ENCODE measurements at regions not wholly inside any gene's neighbourhood (a gene's known extent, or its start where the extent isn't known, plus 50 kb on each side); places are given as distances from the start of the nearest gene placed in this dataset.
A peak's percentile ranks its signal among the peaks of the same experiment; 100 is the strongest.

DNA sequence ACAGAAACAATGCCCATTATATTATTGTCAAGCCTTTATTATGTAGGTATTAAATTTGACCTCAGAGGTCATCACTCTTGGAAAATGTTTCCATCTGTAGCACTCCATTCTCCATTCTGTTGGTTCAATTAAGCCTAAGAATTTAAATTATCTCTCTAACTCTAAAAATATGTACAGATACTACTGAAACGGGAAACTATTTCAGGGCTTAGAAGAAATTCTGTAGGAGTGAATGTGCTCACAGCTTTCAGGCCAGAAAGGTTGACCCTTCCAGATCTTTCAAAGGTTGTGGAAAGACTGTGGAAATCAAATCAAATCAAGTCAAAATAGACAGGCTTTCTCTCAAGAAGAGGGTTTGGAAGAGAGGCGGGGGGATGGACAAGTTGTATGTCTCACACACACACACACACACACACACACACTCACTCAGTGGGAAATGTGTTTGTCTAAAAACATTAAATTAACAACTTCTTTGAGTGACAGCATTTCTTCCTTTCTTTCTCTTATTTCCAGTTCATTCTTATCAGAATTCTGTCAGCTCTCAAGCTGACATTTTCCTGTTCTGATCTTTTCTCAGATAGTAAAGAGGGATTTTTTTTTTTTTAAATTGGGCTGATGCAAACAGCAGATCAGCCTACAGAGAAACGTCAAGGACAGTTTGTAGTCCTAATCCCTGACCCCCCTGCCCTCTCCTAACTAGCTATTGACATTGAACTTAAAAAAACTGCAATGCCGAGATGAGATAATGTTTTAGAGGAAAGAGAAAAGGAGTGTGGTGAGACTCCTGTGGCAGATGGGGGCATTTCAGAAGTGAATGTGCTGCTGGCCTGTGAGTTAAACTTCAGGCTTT, 139.0 kb upstream of the ZFHX3 start:
- no peaks in the 10 kb centered on the region for H3K36me3 ChIP-seq (replicated peaks in 1 of 2; ENCODE audit: control insufficient read depth in 1 of 2, insufficient read depth in 2 of 2, low read length in 1 of 2)
- H3K4me2 ChIP-seq = no peak overlapping the region
- peaks cover 3 to 25% of the 10 kb centered on the region in 2 experiments for H3K4me1 ChIP-seq (ENCODE audit: control insufficient read depth in 1 of 2, insufficient read depth in 2 of 2, low read depth in 1 of 2, low read length in 1 of 2)
- H3K79me2 ChIP-seq (ENCODE audit: insufficient read depth) = no peaks in the 10 kb centered on the region
- ChIA-PET POLR2A (no interaction called here), CTCF (interaction anchor here (1.1 kb wide), 1 partner anchor 692 kb away, joined by 3 read pairs; no protein-coding TSS in a partner anchor)
- no peak overlapping the region for H3K4me3 ChIP-seq (ENCODE audit: low read depth in 2 of 2, low read length in 1 of 2)
- WGBS (ENCODE audit: low lambda C conversion rate) = 35% methylated on average over 4 of the region's 4 CpGs
- TF ChIP-seq YY1 (IDR thresholded peaks at IDR 0.05; ENCODE audit: low read depth) (no peak), RAD21 (IDR thresholded peaks at IDR 0.05; ENCODE audit: low read length) (0 out of 2 replicates have a peak, but pooled peaks have one; percentile 13), GATA2 (CRISPR knock-in tag; IDR thresholded peaks at IDR 0.05) (peak; percentile 88), RCOR1 (IDR thresholded peaks at IDR 0.05; ENCODE audit: low read length) (peak; percentile 45; the same call in 1 of the 2 replicates), RFX5 (IDR thresholded peaks at IDR 0.05; ENCODE audit: low read length) (no peak), PBX3 (IDR thresholded peaks at IDR 0.05) (peak; percentile 66), TEAD4 (IDR thresholded peaks at IDR 0.05; ENCODE audit: borderline replicate concordance, insufficient read depth) (no peak), SIN3A (IDR thresholded peaks at IDR 0.05; ENCODE audit: borderline replicate concordance, low read depth, low read length) (no peak), REST (IDR thresholded peaks at IDR 0.05; ENCODE audit: low read depth, low read length) (no peak), RXRA (IDR thresholded peaks at IDR 0.05; ENCODE audit: borderline replicate concordance, low read depth) (no peak), FOXM1 (IDR thresholded peaks at IDR 0.05; ENCODE audit: low read depth) (no peak), FOXJ3 (CRISPR knock-in tag; IDR thresholded peaks at IDR 0.05) (no peak), EP300 (IDR thresholded peaks at IDR 0.05; ENCODE audit: borderline replicate concordance in 1 of 2, low read depth in 1 of 2, low read length in 1 of 2) (peak in 1 of 2 experiments; percentile 73; a peak in 2 of 4 replicates), JUND (IDR thresholded peaks at IDR 0.05) (no peak), CHD2 (IDR thresholded peaks at IDR 0.05; ENCODE audit: low read length, partially characterized antibody) (no peak), IRF3 (IDR thresholded peaks at IDR 0.05; ENCODE audit: low read depth, low read length) (no peak), TCF12 (IDR thresholded peaks at IDR 0.05) (peak; percentile 73), TAF1 (IDR thresholded peaks at IDR 0.05; ENCODE audit: borderline replicate concordance, low read depth, low read length) (no peak), MXI1 (IDR thresholded peaks at IDR 0.05; ENCODE audit: low read depth, low read length) (no peak), NRF1 (IDR thresholded peaks at IDR 0.05; ENCODE audit: low read depth, low read length) (no peak)
- TF ChIP-seq, protein P1, sequence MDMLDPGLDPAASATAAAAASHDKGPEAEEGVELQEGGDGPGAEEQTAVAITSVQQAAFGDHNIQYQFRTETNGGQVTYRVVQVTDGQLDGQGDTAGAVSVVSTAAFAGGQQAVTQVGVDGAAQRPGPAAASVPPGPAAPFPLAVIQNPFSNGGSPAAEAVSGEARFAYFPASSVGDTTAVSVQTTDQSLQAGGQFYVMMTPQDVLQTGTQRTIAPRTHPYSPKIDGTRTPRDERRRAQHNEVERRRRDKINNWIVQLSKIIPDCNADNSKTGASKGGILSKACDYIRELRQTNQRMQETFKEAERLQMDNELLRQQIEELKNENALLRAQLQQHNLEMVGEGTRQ (IDR thresholded peaks at IDR 0.05; ENCODE audit: borderline replicate concordance, low read depth, low read length) = no peak
- TF ChIP-seq, protein P2, sequence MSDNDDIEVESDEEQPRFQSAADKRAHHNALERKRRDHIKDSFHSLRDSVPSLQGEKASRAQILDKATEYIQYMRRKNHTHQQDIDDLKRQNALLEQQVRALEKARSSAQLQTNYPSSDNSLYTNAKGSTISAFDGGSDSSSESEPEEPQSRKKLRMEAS (IDR thresholded peaks at IDR 0.05; ENCODE audit: low read depth) = no peak
- TF ChIP-seq, protein P3, sequence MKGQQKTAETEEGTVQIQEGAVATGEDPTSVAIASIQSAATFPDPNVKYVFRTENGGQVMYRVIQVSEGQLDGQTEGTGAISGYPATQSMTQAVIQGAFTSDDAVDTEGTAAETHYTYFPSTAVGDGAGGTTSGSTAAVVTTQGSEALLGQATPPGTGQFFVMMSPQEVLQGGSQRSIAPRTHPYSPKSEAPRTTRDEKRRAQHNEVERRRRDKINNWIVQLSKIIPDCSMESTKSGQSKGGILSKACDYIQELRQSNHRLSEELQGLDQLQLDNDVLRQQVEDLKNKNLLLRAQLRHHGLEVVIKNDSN (IDR thresholded peaks at IDR 0.05; ENCODE audit: borderline replicate concordance, low read depth) = no peak
- peak overlapping the region; percentile 31; the same call in 1 of the 2 replicates for H2AFZ ChIP-seq (ENCODE audit: low read depth)
- no peaks in the 10 kb centered on the region for H3F3A ChIP-seq (replicated peaks; ENCODE audit: insufficient read depth)
- H3K9me2 ChIP-seq = no peaks in the 10 kb centered on the region
- no peaks in the 10 kb centered on the region for H3K27me3 ChIP-seq (ENCODE audit: insufficient read depth)
- H3K9ac ChIP-seq = no peak overlapping the region
- no peak for DNase-seq
- H3K9me3 ChIP-seq = no peaks in the 10 kb centered on the region
- H3K27ac ChIP-seq (ENCODE audit: low read depth in 2 of 2, low read length in 1 of 2) = peak overlapping the region; percentile 9 to 43; a peak in 3 of 4 replicates
- H4K20me1 ChIP-seq (ENCODE audit: insufficient read depth) = no peaks in the 10 kb centered on the region

Measured in SK-N-SH (cell line).